GM19239 (cell line): ENCODE measurements at regions not wholly inside any gene's neighbourhood (a gene's known extent, or its start where the extent isn't known, plus 50 kb on each side); places are given as distances from the start of the nearest gene placed in this dataset.

Source experiments
- DNase-seq: peaks from one replicate; pipeline ENCODE4 v3.0.0; 2011; ENCODE audit warnings: low spot score; ENCODE audit not compliant: insufficient read length
- FAIRE-seq: peaks from 2 replicates; lab custom pipeline; 2011; peaks lifted over from hg19 to GRCh38; lab: Jason Lieb, UNC

DNA sequence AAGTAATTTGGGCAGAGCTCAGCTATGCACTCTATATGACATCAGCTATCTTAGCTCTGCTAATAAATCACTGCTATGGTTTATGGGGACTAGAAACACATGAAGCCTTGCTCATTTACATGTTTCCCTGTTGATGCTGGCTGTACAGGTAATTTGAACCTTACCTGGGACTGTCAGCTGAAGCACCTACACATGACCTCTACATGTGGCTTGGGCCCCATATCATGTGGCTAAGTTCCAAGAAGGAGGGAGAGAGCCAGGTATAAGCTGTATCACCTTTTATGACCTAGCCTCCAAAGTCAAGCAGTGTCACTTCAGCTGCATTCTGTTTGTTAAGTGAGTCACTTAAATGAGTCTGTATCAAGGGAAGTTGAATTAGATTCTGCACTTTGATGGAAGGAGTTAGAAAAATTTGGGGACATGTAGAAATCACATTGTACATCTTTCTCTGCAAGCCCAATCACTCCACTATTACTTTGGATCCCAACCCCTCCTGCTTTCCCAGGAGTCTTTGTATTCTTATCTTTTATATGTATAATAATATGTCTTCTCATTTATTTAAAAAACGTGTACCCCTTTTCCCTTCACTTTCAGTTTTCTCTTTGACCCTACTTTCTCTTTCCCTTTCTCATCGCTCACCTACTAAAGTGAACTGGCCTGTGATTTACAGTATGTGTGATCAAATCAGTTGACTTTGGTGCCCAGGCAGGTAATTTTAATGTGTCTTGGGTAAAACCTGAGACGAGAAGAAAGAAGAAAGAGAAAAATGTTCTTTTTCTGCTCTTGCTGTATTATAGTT is 53.4 kb upstream of the PRKACB start:
- DNase-seq (no peak), FAIRE-seq (peak; percentile 73)

DNA sequence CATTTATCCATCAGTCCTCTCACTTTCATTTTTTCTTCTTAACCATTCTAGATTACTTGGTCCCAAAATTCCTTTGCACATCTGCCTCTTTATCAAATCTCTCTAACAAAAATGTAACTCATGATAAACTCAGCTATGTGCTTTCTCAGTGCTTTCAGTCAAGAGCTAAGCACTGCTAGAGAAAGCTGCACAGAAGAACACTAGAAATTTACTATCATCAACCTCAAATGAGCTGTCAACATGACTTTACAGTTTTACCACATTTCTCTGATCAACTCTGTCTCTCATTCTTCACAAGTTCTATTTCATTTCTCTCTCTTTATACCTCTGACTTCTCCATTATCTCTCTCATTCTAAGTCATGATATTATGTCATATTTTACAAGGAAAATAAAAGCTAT is 54.2 kb upstream of the PRKACB start:
- FAIRE-seq: no peak
- DNase-seq: no peak

DNA sequence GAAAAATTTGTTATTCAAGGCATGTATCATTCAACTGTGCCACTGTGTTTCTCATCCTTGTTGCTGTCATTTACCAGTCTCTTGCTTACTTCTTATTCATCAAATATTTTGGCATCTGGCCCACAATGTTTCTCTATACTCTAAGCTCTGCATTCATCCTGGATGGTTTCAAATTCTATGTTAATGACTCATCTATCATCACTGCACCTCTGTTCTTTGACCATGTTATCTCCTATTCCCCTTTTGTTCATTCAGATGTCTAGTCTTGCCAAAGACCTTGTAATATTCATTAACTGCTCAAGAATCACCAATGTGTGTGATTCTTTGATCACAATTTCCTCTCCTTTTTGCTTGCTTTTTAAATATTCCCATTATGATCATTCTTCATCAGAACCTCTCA is 54.6 kb upstream of the PRKACB start:
- DNase-seq: no peak
- FAIRE-seq: no peak

DNA sequence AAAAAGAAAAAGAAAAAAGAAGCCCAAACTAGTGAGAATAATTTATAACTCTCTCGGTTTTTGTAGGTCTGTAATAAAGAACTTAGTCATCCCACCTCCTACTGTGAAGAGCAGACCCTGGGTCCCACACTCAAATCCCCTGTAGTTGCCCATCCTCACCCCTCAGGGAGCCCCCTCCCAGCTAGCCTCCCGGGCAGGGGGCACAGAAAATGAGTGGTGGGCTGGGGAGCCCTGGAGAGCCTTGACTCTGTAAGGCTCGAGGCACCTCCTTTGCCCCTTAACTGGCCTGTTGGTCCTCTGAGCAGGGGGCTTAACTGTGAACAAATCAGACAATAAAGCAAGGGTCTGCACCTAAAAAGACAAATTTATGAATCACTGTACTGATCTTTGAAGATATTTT is 57.5 kb upstream of the PRKACB start:
- FAIRE-seq (no peak), DNase-seq (no peak)

DNA sequence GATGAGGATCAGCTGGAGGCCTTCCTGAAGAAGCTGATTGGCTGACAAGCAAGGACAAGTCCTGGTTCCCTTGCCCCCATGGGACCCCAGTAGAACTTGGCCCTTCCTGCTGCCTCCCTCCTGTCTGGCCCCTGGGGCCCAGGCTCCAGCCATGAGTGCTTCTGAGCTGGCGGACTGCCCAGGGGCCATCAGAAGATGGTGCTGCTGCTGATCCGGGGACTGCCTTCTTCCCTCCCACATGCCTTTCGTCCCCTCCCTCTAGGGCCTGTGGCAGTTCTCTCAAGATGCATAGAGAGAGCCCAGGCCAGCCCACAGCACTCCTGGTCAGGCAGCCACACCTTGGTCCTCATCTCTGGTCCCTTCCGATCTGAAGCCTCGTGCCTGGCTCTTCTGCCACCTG is 57.9 kb upstream of the PRKACB start:
- DNase-seq (no peak), FAIRE-seq (no peak)

DNA sequence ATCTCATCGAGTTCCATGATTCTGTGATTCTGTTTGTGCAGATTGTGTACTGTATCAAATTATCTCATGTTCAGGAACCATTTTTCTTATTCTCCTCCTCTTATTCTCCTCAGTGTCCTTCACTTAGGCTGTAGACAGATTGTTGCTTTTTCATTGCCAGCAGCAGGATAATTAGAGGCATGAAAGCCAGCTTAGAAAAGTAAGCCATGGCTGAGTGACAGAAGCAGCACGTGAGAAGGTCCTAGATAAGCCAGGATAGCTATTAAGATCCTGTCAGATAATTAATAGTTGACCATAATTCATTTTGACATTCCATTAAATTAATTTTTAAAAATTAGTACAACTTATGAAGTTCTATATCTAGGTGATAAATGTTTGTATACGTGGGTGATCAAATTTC is 60.8 kb upstream of the PRKACB start:
- DNase-seq: no peak
- no peak for FAIRE-seq

DNA sequence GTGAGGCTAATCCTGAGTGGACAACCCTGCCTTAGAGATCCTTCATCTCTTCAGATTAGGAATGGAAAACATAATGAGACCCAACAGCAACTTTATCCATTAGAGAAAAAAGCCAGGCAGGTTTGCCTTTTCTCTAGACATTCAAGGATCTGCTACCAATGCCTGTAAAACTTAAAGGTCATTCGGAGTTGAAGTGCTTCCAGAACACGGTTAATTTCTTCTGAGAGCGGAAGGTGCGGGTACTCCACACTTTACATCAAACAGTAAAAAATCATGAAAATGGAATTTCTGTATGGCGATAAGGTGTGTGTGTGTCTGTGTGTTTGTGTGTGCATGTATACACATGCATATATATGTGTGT is 65.2 kb upstream of the PRKACB start:
- no peak for FAIRE-seq
- no peak for DNase-seq

DNA sequence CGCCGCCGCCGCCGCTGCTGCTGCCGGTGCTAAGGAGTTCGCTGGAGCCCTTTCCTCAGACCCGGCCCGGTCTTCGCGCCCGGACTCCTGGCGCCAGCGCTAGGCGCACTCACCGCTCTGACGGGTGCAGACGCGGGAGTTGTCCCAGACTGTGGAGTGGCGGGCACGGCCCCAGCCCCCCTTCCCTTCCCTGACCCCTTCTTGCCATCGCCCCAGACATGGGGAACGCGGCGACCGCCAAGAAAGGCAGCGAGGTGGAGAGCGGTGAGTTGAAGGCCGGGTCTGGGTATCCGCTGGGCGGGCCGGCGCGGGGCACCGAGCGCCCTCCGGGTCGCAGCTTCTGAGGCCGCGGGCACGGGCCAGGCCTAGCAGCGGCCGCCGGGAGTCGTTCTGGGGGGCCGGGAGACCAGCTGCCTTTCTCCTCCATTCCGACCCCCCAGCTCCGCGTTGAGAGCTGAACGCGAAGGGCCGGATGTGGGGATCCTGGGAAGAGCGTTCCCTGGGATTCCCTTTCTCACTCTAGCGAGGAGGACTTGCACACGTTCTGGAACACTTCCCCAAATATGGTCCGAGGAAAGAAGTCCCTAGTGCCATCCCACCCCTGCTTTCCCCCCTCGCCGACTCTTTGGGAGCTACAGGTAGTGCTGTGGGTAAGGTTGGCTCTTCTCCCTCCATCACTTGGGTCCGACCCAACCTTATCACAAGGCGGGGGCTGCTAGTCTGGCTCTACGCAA is 65.8 kb upstream of the PRKACB start:
- FAIRE-seq: no peak
- DNase-seq: peak; percentile 14

DNA sequence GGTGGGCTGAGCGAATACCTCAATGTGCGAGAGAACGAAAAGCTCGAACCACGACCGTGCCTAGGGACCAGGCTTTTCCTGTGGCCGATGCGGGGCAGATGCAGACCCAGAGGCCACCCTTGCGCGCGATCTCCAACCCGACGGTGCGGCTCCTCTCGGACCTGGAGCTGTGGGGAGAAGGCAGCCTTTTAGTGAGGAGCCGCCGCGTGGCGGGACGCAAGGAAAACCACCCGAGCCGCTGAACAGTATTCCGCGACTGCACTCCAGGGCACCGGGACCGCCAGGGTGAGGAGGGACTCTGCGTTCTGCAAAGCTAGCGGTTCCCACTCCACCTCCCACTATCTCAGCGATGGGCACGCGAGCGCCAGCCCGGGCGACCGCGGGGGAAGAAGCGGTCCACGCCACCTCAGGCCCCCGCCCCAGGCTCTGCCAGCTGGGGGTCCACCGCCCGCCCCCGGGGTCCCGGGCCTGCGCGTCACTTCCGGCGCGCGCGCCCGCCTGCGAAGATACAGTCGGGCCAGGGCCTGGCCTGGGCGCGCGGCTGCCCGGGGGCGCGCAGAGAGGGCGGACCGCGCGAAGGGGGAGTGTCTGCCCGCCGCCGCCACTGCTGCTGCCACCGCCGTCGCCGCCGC is 66.5 kb upstream of the PRKACB start:
- DNase-seq (peak; percentile 66), FAIRE-seq (peak; percentile 28)

DNA sequence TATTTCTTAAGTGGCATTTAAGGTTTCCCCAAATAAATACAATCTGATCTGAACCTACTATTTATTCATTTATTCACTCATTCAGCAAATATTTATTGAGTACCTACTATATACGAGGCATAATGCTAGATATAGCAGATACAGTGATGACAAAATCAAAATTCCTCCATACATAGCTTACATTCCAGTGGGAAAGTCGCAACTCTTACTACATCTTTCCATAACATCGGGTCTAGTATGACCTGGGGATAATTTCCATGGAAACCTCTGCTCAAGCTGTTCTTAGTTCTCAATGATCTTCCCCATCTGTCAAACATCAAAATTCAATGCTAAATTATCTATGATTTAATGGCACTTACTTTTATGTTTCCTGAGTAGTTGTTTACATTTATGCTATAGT is 70.8 kb upstream of the PRKACB start:
- FAIRE-seq: no peak
- DNase-seq: no peak

DNA sequence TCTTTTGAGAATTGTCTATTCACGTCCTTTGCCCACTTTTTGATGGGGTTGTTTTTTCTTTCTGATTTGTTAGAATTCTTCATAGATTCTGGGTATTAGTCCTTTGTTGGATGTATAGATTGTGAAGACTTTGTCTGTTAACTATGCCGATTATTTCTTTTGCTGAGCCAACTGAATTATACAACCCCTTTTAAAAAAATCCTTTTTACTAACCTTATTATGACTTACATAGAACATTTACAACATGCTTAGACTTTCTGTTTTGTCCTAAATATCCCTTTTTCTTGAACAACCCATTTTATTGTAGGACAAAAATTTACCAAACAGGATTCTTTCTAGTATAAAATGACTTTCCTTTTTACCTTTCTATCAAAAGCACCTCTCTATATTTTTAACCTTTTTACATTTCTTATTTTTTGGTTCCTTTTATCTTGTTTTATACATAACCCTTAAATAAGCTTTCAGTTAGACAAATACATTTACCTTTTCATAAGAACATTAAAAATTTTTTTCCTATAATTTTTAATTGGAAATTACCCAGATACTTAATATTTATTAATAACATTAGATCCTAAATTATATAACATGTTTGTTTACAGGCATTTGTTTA is 70.4 kb upstream of the TTLL7 start:
- DNase-seq (no peak), FAIRE-seq (no peak)

DNA sequence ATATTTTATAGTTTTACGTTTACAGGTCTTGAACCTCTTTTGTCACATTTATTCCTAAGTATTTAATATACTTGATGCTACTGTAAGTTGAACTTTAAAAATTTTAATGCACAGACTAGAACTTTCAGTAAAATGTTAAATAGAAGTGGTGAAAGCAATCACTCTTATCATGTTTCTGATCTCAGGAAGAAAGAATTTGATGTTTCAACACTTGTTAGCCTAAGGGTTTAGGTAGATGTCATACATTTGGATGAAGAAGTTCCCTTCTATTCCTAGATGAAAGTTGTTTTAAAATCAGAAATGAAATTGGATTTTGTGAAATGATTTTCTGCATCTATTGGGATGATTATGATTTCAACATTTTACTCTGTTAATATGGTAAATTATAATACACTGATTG is 63.6 kb upstream of the TTLL7 start:
- DNase-seq: no peak

DNA sequence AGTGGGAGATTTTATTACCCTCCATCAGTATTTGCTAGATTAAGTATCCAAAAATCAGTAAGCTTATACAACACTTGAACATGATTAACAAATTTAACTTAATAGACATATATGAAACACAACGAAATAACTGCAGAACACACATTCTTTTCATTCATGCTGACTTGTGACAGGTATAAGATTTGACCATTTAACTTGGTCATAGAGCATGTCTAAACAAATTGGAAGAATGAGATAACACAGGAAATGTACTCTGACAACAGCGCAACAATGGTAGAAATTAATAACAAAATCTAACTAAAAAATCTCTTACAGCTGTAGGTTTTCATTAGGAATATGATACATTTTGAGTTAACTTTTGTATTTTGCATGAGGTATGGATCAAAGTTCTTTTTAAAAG is 62.4 kb upstream of the TTLL7 start:
- DNase-seq: no peak

More for the DNA sequence above, 63.6 kb upstream of the TTLL7 start:
- no peak for FAIRE-seq

DNA sequence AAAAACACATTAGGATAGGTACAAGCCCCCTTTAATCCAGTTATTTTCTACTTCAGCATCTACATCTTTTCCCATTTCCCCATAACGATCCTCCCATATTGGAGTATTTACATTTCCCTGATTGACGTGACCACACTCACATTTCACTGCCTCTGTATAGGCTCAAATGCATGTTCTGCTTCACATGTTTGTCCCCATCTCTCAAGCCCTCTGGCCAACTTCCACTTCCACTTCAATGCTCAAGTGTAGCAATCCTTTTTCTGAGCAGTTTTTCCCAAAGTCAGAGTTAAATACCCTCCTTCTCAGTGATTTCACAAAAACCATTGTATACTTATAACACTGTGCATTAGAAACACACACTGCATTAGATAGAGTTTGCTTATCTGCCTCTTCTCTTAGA is 61.8 kb upstream of the TTLL7 start:
- no peak for FAIRE-seq
- no peak for DNase-seq

More for the DNA sequence above, 62.4 kb upstream of the TTLL7 start:
- no peak for FAIRE-seq

DNA sequence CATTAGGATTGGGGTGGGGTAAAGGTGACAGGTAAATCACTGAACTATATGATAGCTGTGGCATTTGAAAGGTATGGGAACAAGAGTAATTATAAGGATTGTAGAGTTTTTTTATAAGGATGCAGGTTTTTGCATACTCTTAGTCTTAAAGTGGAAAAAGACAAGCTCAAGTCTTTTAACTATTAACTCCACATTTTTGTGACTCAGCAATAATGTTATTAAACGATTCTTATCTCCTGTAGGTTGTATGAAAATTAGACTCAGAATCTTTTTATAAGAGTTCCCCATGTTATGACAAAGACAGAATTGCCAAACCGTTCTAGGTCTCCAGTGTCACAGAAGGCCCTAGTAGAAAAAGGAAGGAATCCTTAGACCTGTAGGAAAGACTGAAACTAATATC is 49.9 kb upstream of the TTLL7 start:
- FAIRE-seq (no peak), DNase-seq (no peak)
